Lung (tissue), 11 donors: ENCODE measurements at regions not wholly inside any gene's neighbourhood (a gene's known extent, or its start where the extent isn't known, plus 50 kb on each side); places are given as distances from the start of the nearest gene placed in this dataset.
"Not testable (repeated sequence)": the region's sequence is repeated elsewhere in the genome, so short reads cannot be mapped to it uniquely, and the experiment has no call there.

Experiments used
- ATAC-seq: fragments of 200-7000 bp; cut with Tn5 transposase; one replicate; pipeline ENCODE4 v1.9.1; 2020; ENCODE audit warnings: moderate number of reproducible peaks; ENCODE audit not compliant: insufficient read depth, low FRiP score
- DNase-seq, 3 donors: peaks; one replicate each; pipeline ENCODE4 v3.0.0-alpha.2; 2013 to 2017
- H3K27ac ChIP-seq, 2 donors: one replicate each; pipeline ENCODE4 v1.5.1; 2013; ENCODE audit warnings: mild to moderate bottlenecking in 2 of 2, moderate library complexity in 2 of 2, control low read depth in 1 of 2, inconsistent platforms in 1 of 2, low read depth in 1 of 2, low read length in 1 of 2
- H3K27me3 ChIP-seq, 3 donors: one replicate each; pipeline ENCODE4 v1.5.1; 2013; ENCODE audit warnings: low read length in 2 of 3; ENCODE audit not compliant: control insufficient read depth in 3 of 3, insufficient read depth in 3 of 3
- H3K36me3 ChIP-seq, 4 donors: one replicate each; pipeline ENCODE4 v1.5.1; 2013; ENCODE audit warnings: low read length in 4 of 4, mild to moderate bottlenecking in 1 of 4, moderate library complexity in 1 of 4; ENCODE audit not compliant: control insufficient read depth in 4 of 4, insufficient read depth in 4 of 4
- H3K4me1 ChIP-seq, 5 donors: one replicate each; pipeline ENCODE4 v1.5.1; 2013; ENCODE audit warnings: low read length in 5 of 5, mild to moderate bottlenecking in 2 of 5, moderate library complexity in 1 of 5; ENCODE audit not compliant: control insufficient read depth in 5 of 5, insufficient read depth in 5 of 5
- H3K4me3 ChIP-seq: one replicate; pipeline ENCODE4 v1.5.1; 2013; ENCODE audit warnings: mild to moderate bottlenecking, control low read depth, moderate library complexity
- H3K9ac ChIP-seq, 2 donors: one replicate each; pipeline ENCODE4 v1.5.1; 2013; ENCODE audit warnings: low read length in 2 of 2, control low read depth in 1 of 2; ENCODE audit not compliant: insufficient read depth in 1 of 2
- H3K9me3 ChIP-seq, 4 donors: one replicate each; pipeline ENCODE4 v1.5.1; 2013; ENCODE audit warnings: low read length in 3 of 4, mild to moderate bottlenecking in 1 of 4, moderate library complexity in 1 of 4; ENCODE audit not compliant: control insufficient read depth in 4 of 4, insufficient read depth in 3 of 4
- WGBS, 2 donors: extraction: QIAGEN DNeasy Blood & Tissue Kit; methylation state at CpG; one replicate each; pipeline ENCODE4 v1.1.7; 2013; 5-methylcytosine and 5-hydroxymethylcytosine counted together
- TF ChIP-seq, protein P1 (sequence below): IDR thresholded peaks from 2 replicates; pipeline ENCODE4 v1.5.1; 2012; ENCODE audit warnings: mild to moderate bottlenecking; ENCODE audit errors: control extremely low read depth, extremely low read depth
- donor health status: control.
- donor health status: control.
- donor health status: Bipolar disorder and iron deficiency.
- donor health status: healthy.
- donor health status: DM: yes; HTN: yes; CAD: no.

DNA sequence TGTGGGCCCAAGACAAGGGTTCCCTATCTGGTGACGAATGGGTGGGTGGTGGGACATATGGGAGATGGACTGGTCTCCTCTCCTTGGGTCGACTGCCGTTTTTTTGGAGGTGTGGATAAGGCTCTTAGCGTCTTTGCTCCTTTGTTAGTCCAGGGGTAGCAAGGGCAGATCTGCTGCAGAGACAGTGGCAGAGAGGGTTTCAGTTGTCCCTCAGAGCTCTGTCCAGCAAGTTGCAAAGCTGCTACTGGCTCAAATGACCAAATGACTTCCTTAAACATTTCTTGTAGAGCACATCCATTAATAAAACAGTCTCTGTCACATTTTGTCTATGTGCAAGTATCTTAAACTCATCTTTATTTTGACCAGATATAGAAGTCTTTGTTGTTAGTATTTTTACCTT lies 508.0 kb upstream of the ADGRB3 start:
- no peak for ATAC-seq
- H3K9me3 ChIP-seq: peaks cover 0 to 6% (median 2%) of the 10 kb centered on the region in 4 donors
- H3K27me3 ChIP-seq: no peaks in the 10 kb centered on the region
- H3K9ac ChIP-seq: no peak overlapping the region
- H3K4me1 ChIP-seq: no peaks in the 10 kb centered on the region
- no peak overlapping the region for H3K4me3 ChIP-seq
- TF ChIP-seq, protein P1, sequence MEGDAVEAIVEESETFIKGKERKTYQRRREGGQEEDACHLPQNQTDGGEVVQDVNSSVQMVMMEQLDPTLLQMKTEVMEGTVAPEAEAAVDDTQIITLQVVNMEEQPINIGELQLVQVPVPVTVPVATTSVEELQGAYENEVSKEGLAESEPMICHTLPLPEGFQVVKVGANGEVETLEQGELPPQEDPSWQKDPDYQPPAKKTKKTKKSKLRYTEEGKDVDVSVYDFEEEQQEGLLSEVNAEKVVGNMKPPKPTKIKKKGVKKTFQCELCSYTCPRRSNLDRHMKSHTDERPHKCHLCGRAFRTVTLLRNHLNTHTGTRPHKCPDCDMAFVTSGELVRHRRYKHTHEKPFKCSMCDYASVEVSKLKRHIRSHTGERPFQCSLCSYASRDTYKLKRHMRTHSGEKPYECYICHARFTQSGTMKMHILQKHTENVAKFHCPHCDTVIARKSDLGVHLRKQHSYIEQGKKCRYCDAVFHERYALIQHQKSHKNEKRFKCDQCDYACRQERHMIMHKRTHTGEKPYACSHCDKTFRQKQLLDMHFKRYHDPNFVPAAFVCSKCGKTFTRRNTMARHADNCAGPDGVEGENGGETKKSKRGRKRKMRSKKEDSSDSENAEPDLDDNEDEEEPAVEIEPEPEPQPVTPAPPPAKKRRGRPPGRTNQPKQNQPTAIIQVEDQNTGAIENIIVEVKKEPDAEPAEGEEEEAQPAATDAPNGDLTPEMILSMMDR: no peak
- H3K36me3 ChIP-seq: no peaks in the 10 kb centered on the region
- DNase-seq: no peak
- no peak overlapping the region for H3K27ac ChIP-seq
- 81 to 88% methylated on average over 4 of the region's 4 CpGs for WGBS, 2 donors

DNA sequence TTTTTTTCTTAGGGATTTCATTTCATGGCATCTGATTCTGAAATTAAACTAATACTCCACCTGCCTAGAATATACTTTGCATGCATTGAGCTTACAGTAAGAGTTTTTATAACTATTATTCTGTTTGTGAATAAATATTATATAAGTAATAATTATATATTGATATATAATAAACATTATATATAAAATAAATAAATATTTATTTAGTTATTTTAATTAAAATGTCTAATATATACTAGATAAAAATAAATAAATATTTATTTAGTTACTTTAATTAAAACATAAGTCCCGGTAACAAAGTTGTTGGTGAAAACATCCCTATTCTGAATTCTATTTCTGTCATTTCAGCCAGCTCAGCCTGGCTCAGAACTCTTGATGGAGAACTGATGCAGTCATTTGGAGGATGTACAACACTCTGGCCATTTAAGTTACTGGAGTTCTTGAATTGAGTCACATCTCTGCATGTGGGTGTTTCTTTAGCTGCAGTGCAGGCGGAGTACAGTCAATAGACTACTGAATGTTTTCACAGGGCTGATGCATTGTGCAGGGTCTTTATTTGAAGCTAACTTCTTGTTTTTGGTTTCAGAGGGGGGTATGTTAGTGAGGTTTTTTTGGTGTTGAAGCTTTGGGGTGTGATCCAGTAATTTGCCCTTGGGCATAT lies 508.9 kb upstream of the ADGRB3 start:
- 93 to 96% methylated on average over 2 of the region's 2 CpGs for WGBS, 2 donors
- Histone ChIP-seq H3K9ac (no peak overlapping the region), H3K27ac (no peak overlapping the region), H3K9me3 (peaks cover 0 to 12% (median 5%) of the 10 kb centered on the region in 4 donors), H3K4me1 (no peaks in the 10 kb centered on the region), H3K27me3 (no peaks in the 10 kb centered on the region), H3K4me3 (no peak overlapping the region), H3K36me3 (no peaks in the 10 kb centered on the region)
- DNase-seq: no peak
- TF ChIP-seq, protein P1: no peak
- ATAC-seq: no peak

DNA sequence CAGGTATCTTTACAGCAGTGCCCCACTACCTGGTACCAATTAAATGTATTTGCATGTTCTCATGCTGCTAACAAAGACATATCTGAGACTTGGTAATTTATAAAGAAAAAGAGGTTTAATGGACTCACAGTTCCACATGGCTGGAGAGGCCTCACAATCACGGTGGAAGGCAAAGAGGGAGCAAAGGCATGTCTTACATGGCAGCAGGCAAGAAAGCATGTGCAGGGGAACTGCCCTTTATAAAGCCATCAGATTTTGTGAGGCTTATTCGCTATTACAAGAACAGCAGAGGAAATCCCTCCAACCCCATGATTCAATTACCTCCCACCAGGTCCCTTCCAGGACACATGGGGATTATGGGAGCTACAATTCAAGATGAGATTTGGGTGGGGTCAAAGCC lies 512.1 kb upstream of the ADGRB3 start:
- 66 to 68% methylated on average over 2 of the region's 2 CpGs for WGBS, 2 donors
- H3K9ac ChIP-seq, H3K4me1 ChIP-seq, DNase-seq, H3K36me3 ChIP-seq, H3K27me3 ChIP-seq, H3K27ac ChIP-seq, ATAC-seq, H3K4me3 ChIP-seq: not testable (repeated sequence)
- peaks cover 0 to 12% (median 5%) of the 10 kb centered on the region in 4 donors for H3K9me3 ChIP-seq

DNA sequence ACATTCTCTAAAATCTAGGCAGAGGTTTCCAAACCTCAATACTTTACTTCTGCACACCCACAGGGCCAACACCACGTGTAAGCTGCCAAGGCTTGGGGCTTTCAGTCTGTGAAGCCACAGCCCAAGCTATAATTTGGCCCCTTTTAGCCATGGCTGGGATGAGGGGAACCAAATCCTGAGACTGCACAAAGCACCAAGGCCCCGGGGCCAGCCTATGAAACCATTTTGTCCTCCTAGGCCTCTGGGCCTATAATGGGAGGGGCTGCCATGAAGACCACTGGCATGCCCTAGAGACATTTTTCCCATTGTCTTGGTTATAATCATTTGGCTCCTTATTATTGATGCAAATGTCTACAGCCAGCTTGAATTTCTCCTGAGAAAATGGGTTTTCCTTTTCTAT lies 513.0 kb upstream of the ADGRB3 start:
- Histone ChIP-seq H3K36me3 (no peaks in the 10 kb centered on the region), H3K9ac (no peak overlapping the region), H3K4me3 (no peak overlapping the region), H3K4me1 (no peaks in the 10 kb centered on the region), H3K27ac (no peak overlapping the region), H3K27me3 (no peaks in the 10 kb centered on the region), H3K9me3 (peaks cover 0 to 12% (median 3%) of the 10 kb centered on the region in 4 donors)
- no peak for ATAC-seq
- DNase-seq: no peak
- 57 to 58% methylated on average over 2 of the region's 2 CpGs for WGBS, 2 donors
- TF ChIP-seq, protein P1: no peak

DNA sequence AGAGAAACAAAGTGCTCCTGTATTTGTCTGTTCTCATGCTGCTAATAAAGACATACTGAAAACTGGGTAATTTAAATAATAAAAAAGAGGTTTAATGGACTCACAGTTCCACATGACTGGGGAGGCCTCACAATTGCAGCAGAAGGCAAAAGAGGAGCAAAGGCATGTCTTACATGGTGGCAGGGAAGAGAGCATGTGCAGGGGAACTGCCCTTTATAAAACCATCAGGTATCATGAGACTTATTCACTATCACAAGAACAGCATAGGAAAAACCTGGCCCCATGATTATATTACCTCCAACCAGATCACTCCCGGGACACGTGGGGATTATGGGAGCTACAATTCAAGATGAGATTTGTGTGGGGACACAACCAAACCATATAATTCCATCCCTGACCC lies 514.1 kb upstream of the ADGRB3 start:
- H3K36me3 ChIP-seq, H3K4me1 ChIP-seq, H3K27me3 ChIP-seq, DNase-seq, H3K4me3 ChIP-seq, H3K9ac ChIP-seq, ATAC-seq, H3K27ac ChIP-seq: not testable (repeated sequence)
- WGBS, 2 donors: 88 to 90% methylated on average over 2 of the region's 2 CpGs
- H3K9me3 ChIP-seq: peaks cover 0 to 12% (median 3%) of the 10 kb centered on the region in 4 donors
